ENCODE measurements at regions not wholly inside any gene's neighbourhood (a gene's known extent, or its start where the extent isn't known, plus 50 kb on each side); places are given as distances from the start of the nearest gene placed in this dataset.

DNA sequence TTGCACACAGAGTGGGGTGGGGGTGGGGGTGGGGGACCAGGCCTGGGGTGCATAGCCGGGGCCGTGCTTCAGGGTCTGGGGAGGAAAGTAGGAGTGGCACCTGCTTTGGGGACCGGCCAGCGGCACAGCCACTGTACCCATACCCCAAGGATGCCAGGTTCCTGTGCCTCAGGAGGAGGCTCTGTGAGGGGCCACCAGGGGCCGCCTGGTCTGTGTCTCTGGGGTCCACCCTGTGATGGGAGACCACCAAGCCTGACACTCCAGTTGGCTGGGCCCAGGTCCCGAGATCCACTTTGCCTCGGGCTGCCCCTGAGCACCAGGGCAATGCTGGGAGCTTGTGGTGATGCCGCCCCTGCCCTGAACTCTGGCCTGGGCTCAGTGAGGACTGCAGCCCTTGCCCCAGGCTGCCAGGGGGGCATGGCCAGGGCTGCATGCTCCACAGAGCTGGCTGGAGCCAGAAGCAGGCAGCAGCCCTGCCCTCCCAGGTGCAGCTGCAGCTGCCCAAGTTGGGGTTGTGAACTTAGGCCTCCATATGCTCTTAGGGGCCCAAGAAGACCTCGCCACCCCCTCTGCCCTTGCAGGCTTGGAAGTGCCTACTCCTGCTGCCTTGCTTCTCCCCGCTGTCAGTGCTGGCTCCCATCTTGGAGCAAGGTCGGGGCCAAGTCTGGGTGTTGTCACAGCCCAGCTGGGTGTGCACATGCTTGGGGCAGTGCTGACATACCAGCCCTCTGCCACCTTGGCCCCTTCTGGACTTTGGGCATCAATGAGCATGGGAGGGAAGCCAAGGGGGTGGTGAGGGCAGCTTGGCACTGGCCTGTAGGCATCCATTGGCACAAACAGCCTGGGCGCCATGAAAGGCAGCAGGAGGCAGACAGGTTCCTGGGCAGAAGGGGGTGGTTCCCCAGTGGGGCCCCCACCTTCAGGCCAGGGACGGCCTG lies 123.3 kb upstream of the THY1 start:
- DNase-seq (ENCODE audit: low read depth), result no peak

DNA sequence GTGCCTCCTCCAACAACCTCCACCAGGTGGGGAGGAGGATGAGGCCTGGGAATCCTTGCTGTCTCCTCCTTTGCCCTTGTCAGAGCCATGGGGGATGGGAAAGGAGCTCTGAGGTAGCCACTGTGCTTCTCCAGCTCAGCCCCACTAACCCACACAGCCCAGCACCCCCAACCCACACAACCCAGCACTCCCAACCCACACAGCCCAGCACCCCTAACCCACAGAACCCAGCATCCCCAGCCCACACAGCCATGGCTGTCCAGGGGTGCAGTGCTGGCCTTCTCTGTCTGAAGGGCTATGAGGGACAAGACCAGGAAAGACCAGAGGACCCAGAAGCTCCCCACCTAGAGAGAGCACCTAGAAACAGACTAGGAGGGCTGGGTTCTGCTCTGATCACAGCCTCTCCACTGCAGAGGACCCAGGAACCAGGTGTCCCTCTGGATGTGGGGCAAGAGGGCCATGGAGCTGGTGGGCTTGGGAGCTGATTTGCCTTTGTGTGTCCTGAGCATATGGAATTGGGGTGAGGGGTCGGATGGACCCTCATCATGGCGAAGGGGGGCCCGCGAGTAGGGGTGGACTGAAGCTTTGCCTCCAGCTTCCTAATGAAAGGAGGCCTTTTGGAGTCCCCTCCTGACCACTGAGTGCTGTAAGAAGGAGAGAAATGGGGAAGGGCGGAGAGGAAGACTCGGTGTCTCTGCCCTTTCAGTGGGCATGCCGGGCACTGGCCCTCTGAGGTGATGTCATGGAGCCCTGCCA lies 117.6 kb upstream of the THY1 start:
- DNase-seq (ENCODE audit: low read depth), result no peak

DNA sequence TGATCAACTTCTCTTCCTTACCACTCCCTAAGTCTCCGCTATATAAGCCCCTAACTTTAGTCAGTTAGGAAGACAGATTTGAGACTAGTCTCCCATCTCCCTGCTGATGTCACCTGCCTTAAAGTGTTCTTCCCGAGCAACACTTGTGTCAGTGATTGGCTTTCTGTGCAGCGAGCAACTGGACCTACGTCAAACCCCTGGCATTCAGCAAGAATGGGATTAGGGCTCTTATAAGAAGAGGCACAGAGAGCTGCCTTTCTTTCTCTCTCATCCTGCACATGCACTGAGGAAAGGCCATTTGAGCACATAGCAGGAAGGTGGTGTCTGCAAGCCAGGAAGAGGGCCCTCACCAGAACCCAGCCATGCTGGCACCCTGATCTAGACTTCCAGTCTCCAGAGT lies 116.6 kb upstream of the THY1 start:
- DNase-seq (ENCODE audit: low read depth), result no peak

DNA sequence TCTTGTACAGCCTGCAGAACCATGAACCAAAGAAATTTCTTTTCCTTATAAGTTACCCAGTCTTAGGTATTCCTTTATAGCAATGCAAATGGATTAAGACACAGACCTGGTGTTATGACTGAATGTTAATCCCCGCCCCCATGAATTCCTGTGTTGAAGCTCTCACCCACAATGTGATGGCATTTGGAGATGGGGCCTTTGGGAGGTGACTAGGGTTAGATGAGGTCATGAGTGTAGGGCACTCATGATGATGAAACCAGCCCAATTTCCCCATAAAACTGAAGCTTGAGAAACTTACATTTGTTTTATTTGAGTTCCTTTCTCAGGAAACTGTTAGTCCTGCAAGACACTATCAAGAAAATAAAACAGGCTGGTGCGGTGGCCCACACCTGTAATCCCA lies 115.8 kb upstream of the THY1 start:
- DNase-seq (ENCODE audit: low read depth), result no peak

DNA sequence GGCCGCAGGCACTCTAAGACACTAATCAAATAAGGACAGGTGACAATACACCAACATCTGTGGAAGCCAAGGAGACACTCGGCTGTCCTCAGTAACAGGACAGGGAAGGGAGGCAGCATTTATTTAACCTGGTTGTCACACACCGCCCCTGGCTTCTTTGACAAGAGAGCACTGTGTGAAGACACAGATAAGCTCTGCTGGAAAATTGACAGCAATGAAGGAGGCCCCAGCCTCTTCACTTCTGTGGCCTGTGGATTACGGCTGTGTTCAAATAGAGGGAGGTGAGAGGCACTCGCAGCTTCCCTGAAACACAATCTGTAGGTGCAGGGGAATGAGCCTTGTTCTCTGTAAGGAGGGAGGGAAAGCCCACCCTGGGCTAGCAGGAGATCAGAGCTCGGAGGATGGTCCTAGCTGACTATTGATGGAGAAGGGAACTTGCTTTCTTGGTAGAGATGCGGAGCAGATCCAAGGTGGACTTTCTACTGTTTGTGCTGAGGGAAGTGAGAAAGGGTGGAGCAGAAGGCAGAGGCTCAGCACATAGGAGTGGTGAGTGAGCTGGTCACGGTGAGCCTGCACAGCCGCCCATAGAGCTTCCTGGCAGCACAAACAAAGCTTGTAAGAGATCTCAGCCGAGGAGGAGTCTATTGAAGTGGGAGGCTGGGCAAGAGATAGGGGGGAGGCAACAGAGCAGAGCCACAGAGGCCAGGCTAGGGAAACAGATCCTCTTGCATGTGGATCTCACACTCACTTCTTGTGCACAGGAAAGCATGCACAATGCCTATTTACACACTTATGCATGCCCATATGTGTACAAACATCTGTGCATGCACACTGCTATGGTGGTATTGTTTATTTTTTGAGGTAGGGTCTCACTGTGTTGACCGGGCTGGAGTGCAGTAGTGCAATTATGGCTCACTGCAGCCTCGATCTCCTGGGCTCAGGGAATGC lies 114.6 kb upstream of the THY1 start:
- no peak for DNase-seq (ENCODE audit: low read depth)

DNA sequence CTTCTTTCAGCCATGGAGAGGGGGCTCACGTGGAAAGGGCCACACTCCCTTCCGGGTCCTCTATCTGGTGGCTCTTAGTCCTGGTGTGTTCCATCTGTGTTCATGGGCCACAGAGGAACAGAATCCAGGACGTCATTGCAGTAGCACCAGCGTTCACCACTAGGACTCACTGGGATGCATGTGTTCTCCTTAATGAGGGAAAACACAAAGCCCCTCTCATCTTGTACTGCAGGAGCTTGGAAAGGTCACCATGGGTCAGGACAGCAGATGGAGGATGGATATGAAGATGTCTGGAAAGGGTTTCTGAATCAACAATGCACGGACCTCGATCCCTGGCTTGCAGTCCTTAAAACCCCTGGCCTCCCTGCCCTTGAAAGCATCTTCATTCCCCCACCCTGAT lies 113.8 kb upstream of the THY1 start:
- DNase-seq (ENCODE audit: low read depth), result no peak

DNA sequence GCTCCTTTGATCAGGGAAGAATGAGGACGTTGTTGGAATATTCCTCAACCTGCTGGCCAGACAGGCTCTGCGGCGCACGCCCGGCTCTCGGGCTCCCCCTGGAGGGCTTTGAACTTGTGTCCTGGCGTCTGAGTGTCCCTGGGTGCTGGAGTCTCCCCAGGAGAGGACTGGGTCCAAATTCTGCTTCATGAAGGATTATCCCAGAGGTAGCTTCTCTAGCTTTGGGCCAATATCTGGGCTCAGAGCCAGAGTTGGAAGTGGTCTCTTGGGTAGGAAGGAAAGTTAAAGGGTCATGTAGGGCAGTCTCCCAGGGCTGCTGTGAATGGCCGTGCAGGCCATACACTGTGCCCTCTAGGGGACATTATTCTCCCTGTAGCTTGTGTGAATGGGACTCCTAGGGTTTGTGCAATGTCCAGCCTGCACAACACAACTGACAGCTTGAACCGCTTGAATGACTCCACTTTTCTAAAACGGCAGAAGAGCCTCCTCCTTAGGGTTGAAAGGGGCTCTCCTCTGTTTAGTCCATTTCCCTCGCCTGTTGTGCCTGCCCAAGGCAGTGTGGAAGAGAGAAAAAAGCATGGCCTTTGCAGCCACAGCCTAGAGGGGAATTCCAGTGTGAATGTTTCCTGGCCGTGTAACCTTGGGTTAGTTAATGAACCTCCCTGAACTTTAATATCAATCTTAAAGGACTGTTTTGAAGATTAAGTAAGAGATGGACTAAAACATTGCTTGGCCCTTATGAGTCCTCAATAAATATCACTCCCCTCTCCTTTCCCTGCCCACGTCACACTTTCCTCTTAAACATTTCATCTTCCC lies 111.2 kb upstream of the THY1 start:
- DNase-seq (ENCODE audit: low read depth), result no peak

DNA sequence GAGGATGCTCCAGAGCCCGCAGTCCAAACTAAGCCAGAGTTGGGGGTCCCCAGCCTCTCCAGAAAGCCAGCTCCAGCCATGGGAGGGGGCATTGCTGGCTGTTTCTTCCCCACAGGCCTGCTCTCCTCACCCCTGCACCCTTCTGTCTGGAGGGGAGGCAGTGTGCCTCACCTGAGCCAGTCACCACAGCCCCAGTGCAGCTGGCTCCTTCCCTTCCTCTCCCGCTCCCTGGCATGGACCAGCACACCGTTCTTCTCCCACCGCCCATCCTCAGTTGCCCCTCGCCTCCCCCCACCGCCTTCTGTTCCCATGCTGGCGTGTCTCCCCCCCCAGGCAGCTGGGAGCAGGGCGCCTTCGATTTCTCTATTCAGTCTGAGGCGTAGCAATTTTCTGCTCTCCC lies 110.5 kb upstream of the THY1 start:
- no peak for DNase-seq (ENCODE audit: low read depth)

DNA sequence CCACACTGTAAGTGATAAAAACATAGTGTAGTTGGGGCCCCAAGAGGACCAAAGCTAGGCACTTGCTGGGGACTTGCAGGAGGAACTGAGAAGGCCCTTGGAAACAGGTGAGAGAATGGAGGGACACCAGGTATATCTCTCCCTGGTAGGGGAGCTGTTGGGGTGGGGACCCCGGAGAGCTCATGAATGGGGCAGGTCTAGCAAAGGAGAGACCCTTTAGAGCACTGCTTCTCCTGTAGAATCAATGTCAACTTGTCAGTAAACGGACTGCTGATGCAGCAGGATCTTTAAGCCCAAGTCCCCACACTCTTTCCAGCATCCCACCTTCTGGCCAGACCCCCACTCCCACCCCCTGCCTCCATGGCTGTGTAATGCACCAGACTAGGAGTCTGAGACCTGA lies 109.6 kb upstream of the THY1 start:
- DNase-seq (ENCODE audit: low read depth), result no peak

DNA sequence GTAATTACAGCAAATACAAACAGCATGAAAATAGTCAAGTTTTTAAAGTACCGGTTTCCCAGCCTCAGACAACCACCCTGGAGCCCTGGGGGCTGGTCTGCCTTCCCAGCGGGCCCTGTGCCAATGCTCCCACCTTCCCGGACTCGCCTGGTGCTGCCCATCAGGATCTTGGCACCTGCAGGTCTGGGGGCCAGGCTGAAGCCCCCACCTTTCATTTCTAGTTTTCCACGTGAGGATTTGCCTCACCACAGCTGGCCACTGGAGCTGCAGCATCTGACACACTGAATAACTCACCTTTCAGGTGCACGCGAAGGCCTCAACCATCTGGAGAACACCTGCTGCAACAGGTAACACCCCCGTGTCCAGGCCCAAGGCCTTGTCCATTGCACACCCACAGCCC lies 108.7 kb upstream of the THY1 start:
- no peak for DNase-seq (ENCODE audit: low read depth)

DNA sequence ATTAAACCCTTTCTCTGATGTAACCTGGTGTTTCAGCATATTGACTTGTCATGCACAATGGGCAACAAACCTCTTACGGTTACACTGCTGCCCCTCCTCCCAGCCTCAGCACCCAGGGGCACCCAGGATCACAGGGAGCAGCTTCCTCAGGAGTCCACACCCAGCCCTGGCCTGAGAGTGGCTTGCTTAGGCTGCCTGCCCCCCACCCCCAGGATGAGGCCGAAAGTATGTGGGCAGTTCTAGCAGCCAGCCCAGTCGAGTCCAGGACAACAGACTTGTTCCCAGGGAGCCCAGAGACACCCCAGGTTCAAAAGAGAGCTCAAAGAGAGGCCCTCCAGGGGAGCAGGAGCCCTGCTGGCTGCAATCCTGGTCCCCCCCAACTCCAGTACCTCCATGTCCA lies 108.1 kb upstream of the THY1 start:
- no peak for DNase-seq (ENCODE audit: low read depth)

DNA sequence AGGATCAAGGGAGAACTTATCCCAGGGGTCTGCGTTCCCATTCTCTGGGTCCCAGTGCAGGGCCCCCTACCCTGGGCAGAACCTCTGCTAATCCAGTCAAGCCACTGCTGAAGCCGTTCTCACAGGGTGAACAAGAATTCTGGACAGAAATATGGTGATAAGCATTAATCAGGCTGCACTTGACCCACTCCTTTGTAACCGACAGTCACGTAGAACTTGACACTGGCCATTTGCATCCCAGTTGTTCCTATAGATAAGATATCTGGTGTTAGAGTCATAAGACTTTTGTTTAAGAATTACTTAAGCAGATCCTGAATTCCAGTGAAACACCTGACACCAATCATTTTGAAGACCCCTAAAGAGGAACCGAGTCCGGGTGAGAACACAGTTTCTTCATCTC lies 107.5 kb upstream of the THY1 start:
- no peak for DNase-seq (ENCODE audit: low read depth)

DNA sequence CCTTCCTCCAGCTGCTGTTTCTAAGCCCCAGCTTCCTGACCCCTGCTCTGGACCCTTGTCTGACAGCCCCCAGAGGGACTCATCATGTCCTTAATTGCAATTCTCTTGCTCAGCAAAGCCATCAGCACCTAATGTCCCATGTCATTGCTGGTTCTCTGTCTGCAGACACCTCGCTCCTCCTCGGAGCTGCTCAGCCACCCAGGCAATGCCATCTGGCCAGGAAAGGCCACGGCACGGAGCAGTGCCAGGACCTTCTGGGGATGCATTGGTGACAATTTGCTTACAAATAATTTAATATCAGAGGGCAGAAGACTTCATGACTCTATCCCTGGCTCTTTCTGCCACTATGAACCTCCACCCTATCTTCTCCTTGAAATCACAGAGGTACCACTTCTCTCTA lies 107.0 kb upstream of the THY1 start:
- no peak for DNase-seq (ENCODE audit: low read depth)

DNA sequence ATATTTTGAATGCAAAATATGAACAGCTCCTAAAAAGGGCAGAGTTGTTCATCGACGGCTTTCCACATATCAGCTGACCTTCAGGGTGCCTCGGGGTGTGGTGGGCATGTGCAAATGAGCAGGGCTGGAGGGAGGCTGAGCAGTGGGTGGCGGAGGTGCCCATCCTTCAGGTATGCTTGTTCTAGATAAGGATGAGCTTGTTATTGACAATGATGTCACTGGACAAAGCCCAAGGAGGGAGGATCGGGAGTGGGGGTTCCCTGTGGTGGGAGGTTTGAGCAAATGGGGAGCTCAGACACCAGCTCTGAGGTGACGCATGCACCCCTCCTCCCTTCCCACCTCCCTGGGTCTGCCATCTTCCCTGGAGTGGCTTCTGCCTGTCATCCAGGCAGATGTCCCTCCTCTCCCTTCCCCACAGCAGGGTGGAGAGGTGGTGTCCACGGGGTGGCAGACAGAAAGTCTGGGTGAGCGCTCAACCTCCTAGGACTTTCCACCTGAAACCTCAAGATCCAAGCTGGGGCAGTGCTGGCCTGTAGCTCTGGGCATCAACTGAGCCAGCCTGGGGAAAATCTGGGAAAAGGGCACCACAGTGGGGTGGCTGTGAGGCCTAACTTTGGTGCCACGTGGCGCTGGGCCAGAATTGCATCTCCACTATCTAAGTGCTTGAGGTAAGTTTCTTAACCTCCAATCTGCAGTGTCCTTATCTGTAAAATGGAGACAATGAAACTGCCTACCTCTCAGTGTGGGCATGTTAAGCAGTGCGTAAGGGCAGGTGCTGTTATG lies 106.3 kb upstream of the THY1 start:
- no peak for DNase-seq (ENCODE audit: low read depth)

DNA sequence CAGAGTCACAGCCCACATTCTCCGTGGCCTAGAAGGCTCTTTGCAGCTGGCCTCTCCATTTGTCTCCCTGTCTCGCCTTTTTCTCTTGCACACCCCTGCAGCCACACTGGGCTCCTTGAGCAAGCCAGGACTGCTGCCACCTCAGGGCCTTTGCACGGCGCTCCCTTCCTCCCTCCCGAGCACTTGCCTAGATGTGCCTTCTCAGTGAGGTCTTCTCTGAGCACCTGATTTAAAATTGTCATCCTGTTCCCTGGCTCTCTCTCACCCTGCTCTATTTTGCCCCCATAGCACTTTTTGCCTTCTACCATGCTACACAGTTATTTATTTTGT lies 102.9 kb upstream of the THY1 start:
- no peak for DNase-seq (ENCODE audit: low read depth)

DNA sequence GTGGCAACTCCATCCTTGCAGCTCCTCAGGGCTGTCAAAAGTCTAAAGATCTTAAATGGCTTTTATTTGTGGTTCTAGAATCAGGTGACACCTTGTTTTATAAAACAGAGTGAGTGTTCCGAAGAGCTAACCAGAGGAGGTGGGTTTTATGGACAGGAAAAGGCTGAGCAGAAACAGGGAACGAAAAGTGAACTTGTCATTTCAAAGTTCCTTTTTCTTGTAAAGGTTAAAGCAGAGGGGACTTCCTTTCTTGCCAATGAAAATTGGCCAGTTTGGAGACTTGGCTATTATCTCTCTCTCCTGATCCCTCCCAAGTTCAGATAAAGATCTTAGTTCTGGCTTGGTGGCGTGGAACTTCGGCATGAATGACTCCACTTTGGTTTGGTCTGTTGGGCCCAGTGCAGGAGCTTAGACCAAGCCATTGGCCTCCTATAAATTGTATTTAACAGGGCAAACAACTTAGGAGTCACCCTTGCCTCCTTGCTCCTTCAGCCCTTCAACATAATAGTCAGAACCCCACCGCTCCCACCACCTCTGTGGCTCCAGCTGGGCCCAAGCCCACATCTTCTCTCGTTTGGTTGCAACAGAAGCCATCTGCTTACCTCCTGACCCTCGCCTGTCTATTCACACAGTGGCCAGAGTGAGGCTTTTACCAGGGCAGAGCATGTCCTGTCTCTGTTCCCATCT lies 102.4 kb upstream of the THY1 start:
- no peak for DNase-seq (ENCODE audit: low read depth)

DNA sequence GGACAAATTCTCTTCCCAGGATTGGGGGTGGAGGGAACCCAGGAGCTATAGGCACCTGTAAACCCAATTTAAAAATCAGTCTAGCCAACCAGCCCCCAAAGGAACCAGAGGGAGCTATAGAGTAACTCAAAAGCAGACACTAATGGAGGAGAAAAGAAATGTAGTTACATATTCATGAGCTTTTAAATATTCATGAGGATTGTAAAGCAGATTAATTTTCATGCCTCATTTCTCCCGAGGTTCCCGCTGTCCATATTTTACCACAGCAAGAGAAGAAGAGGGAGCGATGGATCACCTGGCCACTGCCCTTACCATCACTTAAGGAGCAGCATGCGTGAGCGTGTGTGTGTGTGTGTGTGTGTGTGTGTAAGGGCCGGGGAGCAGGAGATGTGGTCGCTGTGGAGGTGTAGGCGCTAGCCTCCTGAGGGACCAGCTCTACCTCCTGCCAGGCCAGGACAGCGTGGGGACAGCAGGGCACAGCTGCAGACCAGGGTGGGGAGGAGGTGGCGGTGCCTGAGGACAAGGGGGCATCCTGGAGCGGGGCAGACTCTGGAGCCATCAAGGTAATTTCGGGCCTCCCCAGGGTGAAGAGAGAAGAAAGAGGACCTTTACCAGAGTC lies 100.7 kb upstream of the THY1 start:
- DNase-seq (ENCODE audit: low read depth), result no peak

DNA sequence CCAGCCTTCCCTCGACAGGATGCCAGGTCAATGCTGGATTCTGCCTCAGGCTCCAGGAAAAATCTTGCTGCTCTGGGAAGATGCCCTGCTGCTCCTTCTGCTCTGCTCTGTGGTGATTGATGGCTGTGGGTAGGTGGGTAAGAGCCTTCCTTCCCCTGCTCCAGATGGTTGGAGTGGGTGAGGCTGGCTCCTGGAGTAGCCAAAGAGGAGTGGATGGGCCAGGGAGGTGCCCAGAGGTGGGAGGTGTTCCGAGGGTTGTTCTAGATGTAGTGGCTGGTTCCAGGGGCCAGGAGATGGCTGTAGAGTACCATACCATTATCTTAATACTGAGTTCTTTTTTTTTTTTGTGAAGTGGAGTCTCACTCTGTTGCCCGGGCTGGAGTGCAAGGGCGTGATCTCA lies 99.6 kb upstream of the THY1 start:
- DNase-seq (ENCODE audit: low read depth), result no peak

DNA sequence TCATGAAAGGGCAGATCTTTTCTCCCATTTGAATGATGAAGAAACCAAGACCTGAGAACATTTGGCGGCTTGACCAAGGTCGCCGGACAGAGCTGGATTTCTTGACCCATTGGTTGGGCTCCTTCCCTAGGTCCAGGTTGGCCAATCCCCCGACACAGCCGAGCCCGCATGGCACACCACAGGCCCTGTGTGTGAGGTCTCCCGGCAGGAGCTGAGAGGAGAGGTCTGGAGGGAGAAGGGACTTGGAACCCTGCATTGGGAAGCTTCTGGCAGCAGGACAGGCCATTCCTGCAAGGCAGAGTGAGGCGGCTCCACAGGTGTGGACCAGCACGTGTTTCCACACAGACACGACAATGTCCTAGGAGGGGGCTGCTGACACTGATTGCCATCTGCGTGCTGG lies 98.6 kb upstream of the THY1 start:
- no peak for DNase-seq (ENCODE audit: low read depth)

DNA sequence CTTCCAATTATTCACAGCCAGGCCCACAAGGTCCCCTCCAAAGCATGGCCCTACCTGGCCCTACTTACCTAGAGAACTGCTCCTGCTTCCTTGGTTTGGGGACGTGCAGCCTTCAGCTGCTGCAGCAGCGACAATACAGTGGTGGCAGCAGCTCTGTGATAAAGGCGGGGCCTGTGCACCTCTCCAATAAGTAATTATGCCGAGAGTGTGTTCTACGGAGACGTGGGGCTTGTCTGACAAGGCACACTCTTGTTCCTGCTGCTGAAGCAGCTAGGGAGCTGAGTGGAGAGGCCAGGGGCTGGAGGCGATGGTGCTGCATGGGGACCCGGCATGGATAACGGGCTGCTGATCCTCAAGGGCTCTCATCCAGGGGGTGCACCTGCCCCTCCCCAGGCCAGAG lies 98.0 kb upstream of the THY1 start:
- DNase-seq (ENCODE audit: low read depth), result no peak

All from stimulated activated CD8-positive, alpha-beta memory T cell treated with anti-CD3 and anti-CD28 coated beads, Interleukin-12 subunit alpha, Interleukin-12 subunit beta, amount 100 ng/mL, for 4 hours (primary cell).